Hepatocyte (in vitro differentiated cells): ENCODE measurements at regions not wholly inside any gene's neighbourhood (a gene's known extent, or its start where the extent isn't known, plus 50 kb on each side); places are given as distances from the start of the nearest gene placed in this dataset.

Experiments
- DNase-seq: peaks from one replicate; pipeline ENCODE4 v3.0.0-alpha.2; 2016; ENCODE audit warnings: low spot score
- H2AFZ ChIP-seq: fragments of 200-600 bp; sonication (generic); 2 replicates; pipeline ENCODE4 v1.6.0; 2016; ENCODE audit warnings: antibody characterized with exemption, mild to moderate bottlenecking
- H3K27ac ChIP-seq: fragments of 200-600 bp; sonication (generic); 2 replicates; pipeline ENCODE4 v1.5.1; 2016; ENCODE audit warnings: mild to moderate bottlenecking
- H3K27me3 ChIP-seq: fragments of 200-600 bp; sonication (generic); 2 replicates; pipeline ENCODE4 v1.6.1; 2016
- H3K36me3 ChIP-seq: fragments of 200-600 bp; sonication (generic); replicated peaks from 2 replicates; pipeline ENCODE4 v1.5.1; 2016; ENCODE audit warnings: low read depth; ENCODE audit not compliant: insufficient read depth
- H3K4me1 ChIP-seq: fragments of 200-600 bp; sonication (generic); 2 replicates; pipeline ENCODE4 v1.5.1; 2016; ENCODE audit warnings: mild to moderate bottlenecking, moderate library complexity; ENCODE audit not compliant: insufficient read depth
- H3K4me2 ChIP-seq: fragments of 200-600 bp; sonication (generic); 2 replicates; pipeline ENCODE4 v1.6.0; 2016
- H3K4me3 ChIP-seq: fragments of 200-600 bp; sonication (generic); 2 replicates; pipeline ENCODE4 v1.5.1; 2016; ENCODE audit warnings: mild to moderate bottlenecking
- H3K79me2 ChIP-seq: fragments of 200-600 bp; sonication (generic); 2 replicates; pipeline ENCODE4 v1.6.0; 2017; ENCODE audit warnings: mild to moderate bottlenecking
- H3K9me2 ChIP-seq: fragments of 200-600 bp; sonication (generic); replicated peaks from 2 replicates; pipeline ENCODE4 v1.6.0; 2017; ENCODE audit warnings: mild to moderate bottlenecking; ENCODE audit not compliant: insufficient read depth
- H3K9me3 ChIP-seq: fragments of 200-600 bp; sonication (generic); 2 replicates; pipeline ENCODE4 v1.5.1; 2016; ENCODE audit warnings: low read depth, mild to moderate bottlenecking
- H4K20me1 ChIP-seq: fragments of 200-600 bp; sonication (generic); 2 replicates; pipeline ENCODE4 v1.6.0; 2016; ENCODE audit warnings: mild to moderate bottlenecking; ENCODE audit not compliant: insufficient read depth, poor library complexity, severe bottlenecking
- EZH2 ChIP-seq: fragments of 200-600 bp; sonication (generic); IDR thresholded peaks from 2 replicates; pipeline ENCODE4 v1.6.1; 2016; ENCODE audit warnings: antibody characterized with exemption, mild to moderate bottlenecking, borderline replicate concordance
- EZH2phosphoT487 ChIP-seq: fragments of 200-600 bp; sonication (generic); IDR thresholded peaks from one replicate; pipeline ENCODE4 v1.6.1; 2018; ENCODE audit warnings: antibody characterized with exemption, mild to moderate bottlenecking, low read depth, moderate library complexity; ENCODE audit not compliant: unreplicated experiment, severe bottlenecking
- WGBS: methylation state at CpG from one replicate; pipeline ENCODE4 v1.1.6; 2016; ENCODE audit warnings: low lambda C conversion rate; ENCODE audit errors: missing lambda C conversion rate; 5-methylcytosine and 5-hydroxymethylcytosine counted together
- TF ChIP-seq, protein P1 (sequence below): fragments of 200-600 bp; sonication (generic); IDR thresholded peaks from 2 replicates; pipeline ENCODE4 v1.5.1; 2016; ENCODE audit warnings: antibody characterized with exemption, mild to moderate bottlenecking; ENCODE audit not compliant: poor library complexity

- DNase-seq = no peak
- Histone ChIP-seq H2AFZ (no peak overlapping the region), H3K9me2 (no peaks in the 10 kb centered on the region), H4K20me1 (no peaks in the 10 kb centered on the region), H3K4me1 (no peaks in the 10 kb centered on the region), H3K27me3 (no peaks in the 10 kb centered on the region), H3K36me3 (no peaks in the 10 kb centered on the region), H3K79me2 (no peaks in the 10 kb centered on the region), H3K4me3 (no peak overlapping the region), H3K4me2 (no peak overlapping the region), H3K9me3 (no peaks in the 10 kb centered on the region), H3K27ac (no peak overlapping the region)
- WGBS = 89% methylated on average over 22 of the region's 22 CpGs
- TF ChIP-seq EZH2phosphoT487 (no peak), EZH2 (no peak)
- TF ChIP-seq, protein P1, sequence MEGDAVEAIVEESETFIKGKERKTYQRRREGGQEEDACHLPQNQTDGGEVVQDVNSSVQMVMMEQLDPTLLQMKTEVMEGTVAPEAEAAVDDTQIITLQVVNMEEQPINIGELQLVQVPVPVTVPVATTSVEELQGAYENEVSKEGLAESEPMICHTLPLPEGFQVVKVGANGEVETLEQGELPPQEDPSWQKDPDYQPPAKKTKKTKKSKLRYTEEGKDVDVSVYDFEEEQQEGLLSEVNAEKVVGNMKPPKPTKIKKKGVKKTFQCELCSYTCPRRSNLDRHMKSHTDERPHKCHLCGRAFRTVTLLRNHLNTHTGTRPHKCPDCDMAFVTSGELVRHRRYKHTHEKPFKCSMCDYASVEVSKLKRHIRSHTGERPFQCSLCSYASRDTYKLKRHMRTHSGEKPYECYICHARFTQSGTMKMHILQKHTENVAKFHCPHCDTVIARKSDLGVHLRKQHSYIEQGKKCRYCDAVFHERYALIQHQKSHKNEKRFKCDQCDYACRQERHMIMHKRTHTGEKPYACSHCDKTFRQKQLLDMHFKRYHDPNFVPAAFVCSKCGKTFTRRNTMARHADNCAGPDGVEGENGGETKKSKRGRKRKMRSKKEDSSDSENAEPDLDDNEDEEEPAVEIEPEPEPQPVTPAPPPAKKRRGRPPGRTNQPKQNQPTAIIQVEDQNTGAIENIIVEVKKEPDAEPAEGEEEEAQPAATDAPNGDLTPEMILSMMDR = no peak
These were observed 246.8 kb upstream of the IRX1 start for GRCh38 chr5:3348576-3349535.

GRCh38 chr5:3347741-3348140 lies 247.9 kb upstream of the IRX1 start:
- no peaks in the 10 kb centered on the region for H3K9me3 ChIP-seq
- H3K79me2 ChIP-seq = no peaks in the 10 kb centered on the region
- no peak overlapping the region for H2AFZ ChIP-seq
- DNase-seq = no peak
- no peaks in the 10 kb centered on the region for H3K27me3 ChIP-seq
- 98% methylated on average over 5 of the region's 5 CpGs for WGBS
- H3K4me2 ChIP-seq = no peak overlapping the region
- no peak overlapping the region for H3K4me3 ChIP-seq
- H4K20me1 ChIP-seq = no peaks in the 10 kb centered on the region
- no peaks in the 10 kb centered on the region for H3K36me3 ChIP-seq
- H3K27ac ChIP-seq = no peak overlapping the region
- TF ChIP-seq EZH2 (no peak), EZH2phosphoT487 (no peak)
- TF ChIP-seq, protein P1 = no peak
- H3K4me1 ChIP-seq = no peaks in the 10 kb centered on the region
- no peaks in the 10 kb centered on the region for H3K9me2 ChIP-seq

DNA sequence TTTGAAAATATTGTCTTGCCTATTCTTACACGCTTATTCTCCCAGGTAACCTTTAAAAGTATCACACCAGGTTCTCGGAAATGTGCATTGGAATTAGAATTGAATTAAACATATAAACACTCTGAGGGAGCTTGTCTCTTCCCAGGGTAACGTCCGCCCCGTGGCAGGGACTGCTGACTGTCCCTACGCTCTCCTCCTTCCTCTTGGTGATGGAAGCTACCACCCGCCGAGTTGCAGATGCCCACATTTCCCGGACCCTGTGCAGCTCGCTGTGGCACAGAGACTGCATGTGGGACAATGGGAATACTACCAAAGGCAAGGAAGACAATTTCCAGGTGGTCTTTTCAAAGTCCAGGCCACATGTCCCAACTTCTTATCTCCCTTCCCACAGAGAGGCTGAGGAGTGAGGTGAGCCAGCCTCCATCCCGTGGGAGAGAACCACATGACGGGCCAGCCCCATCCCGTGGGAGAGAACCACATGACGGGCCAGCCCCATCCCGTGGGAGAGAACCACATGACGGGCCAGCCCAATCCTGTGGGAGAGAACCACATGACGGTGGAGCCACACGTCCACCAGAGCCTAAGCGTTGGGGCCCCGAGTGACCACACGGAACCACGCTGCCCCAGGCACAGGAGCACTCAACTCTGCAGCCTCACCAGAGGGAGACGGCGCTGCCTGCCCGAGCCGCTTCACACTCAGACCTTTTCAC lies 249.4 kb upstream of the IRX1 start:
- Histone ChIP-seq H3K27me3 (no peaks in the 10 kb centered on the region), H3K9me3 (no peaks in the 10 kb centered on the region), H3K27ac (no peak overlapping the region), H3K4me3 (no peak overlapping the region), H3K79me2 (no peaks in the 10 kb centered on the region), H3K4me2 (no peak overlapping the region), H2AFZ (no peak overlapping the region), H4K20me1 (no peaks in the 10 kb centered on the region), H3K9me2 (no peaks in the 10 kb centered on the region), H3K36me3 (no peaks in the 10 kb centered on the region), H3K4me1 (no peaks in the 10 kb centered on the region)
- WGBS = 91% methylated on average over 26 of the region's 26 CpGs
- DNase-seq = no peak
- TF ChIP-seq, protein P1 = no peak
- TF ChIP-seq EZH2 (no peak), EZH2phosphoT487 (no peak)
